ENCODE measurements at regions not wholly inside any gene's neighbourhood (a gene's known extent, or its start where the extent isn't known, plus 50 kb on each side); places are given as distances from the start of the nearest gene placed in this dataset.

- Mint-ChIP-seq H3K36me3 (ENCODE audit: low read depth) (no peaks in the 10 kb centered on the region), H3K4me3 (no peak overlapping the region), H3K4me1 (no peaks in the 10 kb centered on the region), H3K27ac (no peak overlapping the region), H3K9me3 (no peaks in the 10 kb centered on the region), H3K27me3 (no peaks in the 10 kb centered on the region)
- no peak for ATAC-seq (replicated peaks)
Observed at GRCh38 chr7:17709127-17709526, 231.2 kb downstream of the SNX13 start.

DNA sequence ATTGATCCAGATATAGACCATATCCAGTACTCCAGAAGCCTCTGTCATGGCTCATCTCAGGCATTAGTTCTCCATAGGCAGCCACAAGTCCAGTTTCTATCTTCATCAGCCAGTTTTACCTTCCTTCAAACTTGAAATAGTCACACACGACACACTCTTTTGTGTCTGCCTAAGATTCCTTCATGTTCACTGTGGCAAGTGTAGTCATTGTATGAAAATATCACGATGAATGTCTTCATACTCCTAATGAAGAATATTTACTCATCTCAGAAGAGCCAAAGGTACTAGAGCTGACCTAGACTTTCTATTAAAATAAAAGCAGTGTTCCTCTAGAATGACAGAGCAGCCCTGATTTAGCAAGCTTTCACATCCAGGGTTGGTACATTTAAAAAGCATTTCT is 230.7 kb downstream of the SNX13 start:
- no peaks in the 10 kb centered on the region for H3K4me1 Mint-ChIP-seq
- H3K27ac Mint-ChIP-seq: no peak overlapping the region
- no peak overlapping the region for H3K4me3 Mint-ChIP-seq
- H3K9me3 Mint-ChIP-seq: no peaks in the 10 kb centered on the region
- peak; percentile 52 for ATAC-seq (replicated peaks)
- H3K27me3 Mint-ChIP-seq: no peaks in the 10 kb centered on the region
- H3K36me3 Mint-ChIP-seq (ENCODE audit: low read depth): no peaks in the 10 kb centered on the region

DNA sequence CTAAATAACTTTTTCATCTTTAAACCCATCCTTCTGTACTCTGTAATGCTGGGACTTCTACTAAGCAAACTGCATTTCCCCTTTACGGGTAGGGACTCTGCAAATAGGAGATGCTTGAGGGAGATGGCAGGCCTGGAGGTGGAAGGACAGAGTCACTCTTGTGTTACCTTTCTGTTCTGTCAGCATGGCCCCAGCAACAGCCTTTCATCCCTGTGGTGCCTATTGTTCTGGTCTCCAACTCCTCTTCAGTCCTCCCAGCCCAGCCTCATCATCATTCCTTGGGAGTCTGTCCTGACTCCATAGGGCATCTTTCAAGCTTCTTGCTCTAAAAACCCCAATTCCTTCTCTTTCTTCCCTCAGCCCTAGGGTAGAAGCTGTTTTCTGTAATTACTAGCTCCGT is 230.0 kb downstream of the SNX13 start:
- H3K9me3 Mint-ChIP-seq: no peaks in the 10 kb centered on the region
- no peaks in the 10 kb centered on the region for H3K36me3 Mint-ChIP-seq (ENCODE audit: low read depth)
- no peaks in the 10 kb centered on the region for H3K4me1 Mint-ChIP-seq
- H3K27me3 Mint-ChIP-seq: no peaks in the 10 kb centered on the region
- no peak overlapping the region for H3K4me3 Mint-ChIP-seq
- ATAC-seq (replicated peaks): no peak
- H3K27ac Mint-ChIP-seq: no peak overlapping the region

DNA sequence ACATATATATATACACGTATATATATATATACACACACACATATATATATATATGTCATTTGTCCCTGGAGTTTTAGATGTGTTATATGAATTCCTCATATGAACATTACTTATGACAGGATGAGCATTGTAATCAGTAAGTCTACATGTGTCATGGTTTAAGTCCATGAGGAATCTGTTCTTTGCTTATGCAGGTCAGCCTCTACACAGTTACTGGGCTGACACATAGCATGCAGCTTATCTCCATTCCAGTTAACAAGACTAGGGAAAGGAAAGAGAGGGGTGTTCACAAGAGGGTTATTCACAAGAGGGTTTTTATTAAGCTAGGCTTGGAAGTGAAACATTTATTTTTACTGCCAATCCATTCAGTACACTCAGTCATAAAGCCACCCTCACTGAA is 226.7 kb downstream of the SNX13 start:
- Mint-ChIP-seq H3K9me3 (no peaks in the 10 kb centered on the region), H3K27ac (no peak overlapping the region), H3K4me1 (no peaks in the 10 kb centered on the region), H3K36me3 (ENCODE audit: low read depth) (no peaks in the 10 kb centered on the region), H3K27me3 (peaks cover 9% of the 10 kb centered on the region), H3K4me3 (no peak overlapping the region)
- no peak for ATAC-seq (replicated peaks)

DNA sequence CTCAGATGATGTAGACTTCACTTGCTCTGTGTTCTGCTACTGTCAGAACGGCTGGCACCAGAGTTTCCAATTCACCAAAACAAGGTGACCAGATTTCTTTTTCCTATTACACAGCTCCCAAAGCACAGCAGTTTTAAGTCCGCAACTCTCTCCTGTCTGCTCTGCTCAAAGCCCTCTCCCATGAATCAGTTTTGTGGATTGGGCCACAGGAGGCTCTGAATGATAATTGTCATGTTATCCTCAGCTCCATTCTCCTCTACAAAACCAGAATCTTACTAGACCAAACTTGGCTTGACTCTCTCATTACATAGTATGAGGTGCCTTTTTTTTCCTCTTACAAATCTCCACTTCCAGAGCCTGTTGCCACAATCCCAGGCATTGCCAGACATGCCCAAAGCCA is 223.5 kb downstream of the SNX13 start:
- H3K4me3 Mint-ChIP-seq: no peak overlapping the region
- peaks cover 9% of the 10 kb centered on the region for H3K27me3 Mint-ChIP-seq
- H3K27ac Mint-ChIP-seq: no peak overlapping the region
- H3K4me1 Mint-ChIP-seq: no peaks in the 10 kb centered on the region
- no peaks in the 10 kb centered on the region for H3K36me3 Mint-ChIP-seq (ENCODE audit: low read depth)
- H3K9me3 Mint-ChIP-seq: no peaks in the 10 kb centered on the region
- no peak for ATAC-seq (replicated peaks)

DNA sequence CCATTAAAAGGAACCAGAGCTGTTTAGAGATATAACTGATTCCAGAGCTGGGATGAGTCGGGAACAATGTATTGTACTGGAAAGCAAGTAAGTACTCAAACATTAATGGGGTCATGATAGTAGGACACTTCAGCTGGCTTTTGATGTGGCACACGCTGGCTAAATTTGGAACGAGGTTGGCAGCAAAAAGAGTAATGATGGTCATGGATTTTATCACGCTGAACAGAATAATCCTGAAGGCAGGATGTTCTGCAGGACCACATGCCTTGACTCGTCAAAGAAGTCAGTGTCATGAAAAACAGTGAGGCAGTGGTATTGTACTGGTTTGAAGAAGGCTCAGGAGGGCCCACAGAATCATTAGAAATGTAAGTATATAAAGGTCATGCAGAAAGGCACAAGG is 220.3 kb downstream of the SNX13 start:
- Mint-ChIP-seq H3K27me3 (peaks cover 9% of the 10 kb centered on the region), H3K4me1 (no peaks in the 10 kb centered on the region), H3K4me3 (no peak overlapping the region), H3K36me3 (ENCODE audit: low read depth) (no peaks in the 10 kb centered on the region), H3K27ac (no peak overlapping the region), H3K9me3 (no peaks in the 10 kb centered on the region)
- ATAC-seq (replicated peaks): no peak

GRCh38 chr7:17721736-17722285 is 218.5 kb downstream of the SNX13 start:
- Mint-ChIP-seq H3K4me3 (no peak overlapping the region), H3K27ac (no peak overlapping the region), H3K36me3 (ENCODE audit: low read depth) (no peaks in the 10 kb centered on the region), H3K9me3 (no peaks in the 10 kb centered on the region), H3K4me1 (no peaks in the 10 kb centered on the region), H3K27me3 (peaks cover 4% of the 10 kb centered on the region)
- ATAC-seq (replicated peaks): no peak

- no peak for ATAC-seq (replicated peaks)
- H3K36me3 Mint-ChIP-seq (ENCODE audit: low read depth): no peaks in the 10 kb centered on the region
- no peaks in the 10 kb centered on the region for H3K9me3 Mint-ChIP-seq
- H3K4me3 Mint-ChIP-seq: no peak overlapping the region
- no peak overlapping the region for H3K27ac Mint-ChIP-seq
- no peaks in the 10 kb centered on the region for H3K4me1 Mint-ChIP-seq
- H3K27me3 Mint-ChIP-seq: peaks cover 2% of the 10 kb centered on the region
Observed at GRCh38 chr7:17722798-17723197, 217.5 kb downstream of the SNX13 start.

GRCh38 chr7:17725821-17726220 is 214.5 kb downstream of the SNX13 start:
- Mint-ChIP-seq H3K9me3 (no peaks in the 10 kb centered on the region), H3K27me3 (no peaks in the 10 kb centered on the region), H3K36me3 (ENCODE audit: low read depth) (no peaks in the 10 kb centered on the region), H3K4me3 (no peak overlapping the region), H3K27ac (no peak overlapping the region), H3K4me1 (no peaks in the 10 kb centered on the region)
- ATAC-seq (replicated peaks): no peak

GRCh38 chr7:17732083-17732482 is 208.2 kb downstream of the SNX13 start:
- Mint-ChIP-seq H3K27ac (no peak overlapping the region), H3K36me3 (ENCODE audit: low read depth) (no peaks in the 10 kb centered on the region), H3K4me3 (no peak overlapping the region), H3K9me3 (peaks cover 6% of the 10 kb centered on the region), H3K27me3 (peaks cover 8% of the 10 kb centered on the region), H3K4me1 (no peaks in the 10 kb centered on the region)
- ATAC-seq (replicated peaks): no peak

Measured in activated T-helper 17 cell treated with anti-CD3 and anti-CD28 coated beads, Interleukin-2, amount 50 U/mL, for 72 hours (primary cell).